ENCODE measurements at regions not wholly inside any gene's neighbourhood (a gene's known extent, or its start where the extent isn't known, plus 50 kb on each side); places are given as distances from the start of the nearest gene placed in this dataset.

GRCh38 chr14:101062065-101062450 lies 158.5 kb upstream of the RTL1 start:
- Histone ChIP-seq H3K4me1 (no peaks in the 10 kb centered on the region), H3K4me3 (no peak overlapping the region), H3K27ac (no peak overlapping the region), H3K36me3 (no peaks in the 10 kb centered on the region), H3K27me3 (peaks cover 0 to 6% of the 10 kb centered on the region in 2 donors), H3K9me3 (peaks cover 0 to 6% of the 10 kb centered on the region in 2 donors)
- ATAC-seq (no peak), DNase-seq (peak in 1 of 4 donors; percentile 13)
- no peak for TF ChIP-seq CTCF (IDR thresholded peaks at IDR 0.05)
- intact Hi-C loops (cut with DNase I), result no loop called here

GRCh38 chr14:101062601-101063000 lies 159.1 kb upstream of the RTL1 start:
- peak in 1 of 4 donors; percentile 9 for DNase-seq
- intact Hi-C loops (cut with DNase I), result no loop called here
- peaks cover 0 to 6% of the 10 kb centered on the region in 2 donors for H3K27me3 ChIP-seq
- H3K27ac ChIP-seq, result no peak overlapping the region
- H3K9me3 ChIP-seq, result peaks cover 0 to 4% of the 10 kb centered on the region in 2 donors
- no peak for ATAC-seq
- no peak for TF ChIP-seq CTCF (IDR thresholded peaks at IDR 0.05)
- H3K36me3 ChIP-seq, result no peaks in the 10 kb centered on the region
- H3K4me3 ChIP-seq, result no peak overlapping the region
- H3K4me1 ChIP-seq, result no peaks in the 10 kb centered on the region

GRCh38 chr14:101063121-101063520 lies 159.6 kb upstream of the RTL1 start:
- ATAC-seq, result no peak
- DNase-seq, result no peak
- Histone ChIP-seq H3K4me3 (no peak overlapping the region), H3K9me3 (no peaks in the 10 kb centered on the region), H3K4me1 (no peaks in the 10 kb centered on the region), H3K36me3 (no peaks in the 10 kb centered on the region), H3K27me3 (peaks cover 0 to 7% of the 10 kb centered on the region in 2 donors), H3K27ac (no peak overlapping the region)
- no peak for TF ChIP-seq CTCF (IDR thresholded peaks at IDR 0.05)
- intact Hi-C loops (cut with DNase I), result no loop called here

GRCh38 chr14:101064121-101064661 lies 160.7 kb upstream of the RTL1 start:
- Histone ChIP-seq H3K4me3 (no peak overlapping the region), H3K27me3 (peaks cover 0 to 17% of the 10 kb centered on the region in 2 donors), H3K4me1 (no peaks in the 10 kb centered on the region), H3K9me3 (no peaks in the 10 kb centered on the region), H3K27ac (no peak overlapping the region), H3K36me3 (no peaks in the 10 kb centered on the region)
- no peak for ATAC-seq
- intact Hi-C loops (cut with DNase I), result no loop called here
- DNase-seq, result peak in 2 of 4 donors; percentile 18 to 61
- TF ChIP-seq CTCF (IDR thresholded peaks at IDR 0.05), result no peak

- Histone ChIP-seq H3K27me3 (peaks cover 0 to 23% of the 10 kb centered on the region in 2 donors), H3K27ac (no peak overlapping the region), H3K9me3 (no peaks in the 10 kb centered on the region), H3K4me3 (no peak overlapping the region), H3K36me3 (no peaks in the 10 kb centered on the region), H3K4me1 (no peaks in the 10 kb centered on the region)
- intact Hi-C loops (cut with DNase I), result no loop called here
- TF ChIP-seq CTCF (IDR thresholded peaks at IDR 0.05), result no peak
- peak in 1 of 4 donors; percentile 6 for DNase-seq
- ATAC-seq, result no peak
Observed at GRCh38 chr14:101064718-101065117, 161.2 kb upstream of the RTL1 start.

Data from left lung (tissue), 4 donors.